ENCODE measurements at regions not wholly inside any gene's neighbourhood (a gene's known extent, or its start where the extent isn't known, plus 50 kb on each side); places are given as distances from the start of the nearest gene placed in this dataset.

DNA sequence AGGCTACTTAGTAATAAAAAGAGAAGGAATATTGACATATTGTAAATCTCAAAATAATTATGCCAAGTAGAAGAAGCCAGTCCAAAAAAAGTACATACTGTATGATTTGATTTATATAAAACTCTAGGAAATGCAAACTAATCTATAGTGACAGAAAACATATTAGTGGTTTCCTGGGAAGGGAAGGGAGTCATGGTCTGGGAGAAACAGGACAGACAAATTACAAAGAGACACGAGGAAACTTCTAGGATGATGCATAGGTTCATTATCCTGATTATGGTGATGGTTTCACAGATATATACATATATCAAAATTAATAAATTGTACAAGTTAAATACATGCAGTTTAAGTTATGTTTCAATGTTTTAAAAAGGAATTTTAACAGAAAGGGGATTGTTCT is 81.0 kb upstream of the GOLGA8B start:
- TF ChIP-seq FOSL2 (IDR thresholded peaks at IDR 0.05) (no peak), FOSL2 (CRISPR knock-in tag; IDR thresholded peaks at IDR 0.05) (no peak), POLR2A (IDR thresholded peaks at IDR 0.05; ENCODE audit: low read length) (no peak), CBX8 (IDR thresholded peaks at IDR 0.05) (no peak), EP300 (IDR thresholded peaks at IDR 0.05) (no peak), CEBPB (IDR thresholded peaks at IDR 0.05) (no peak), JUNB (IDR thresholded peaks at IDR 0.05) (no peak), BHLHE40 (IDR thresholded peaks at IDR 0.05; ENCODE audit: low read depth, low read length) (no peak), NPAS2 (CRISPR knock-in tag; IDR thresholded peaks at IDR 0.05; ENCODE audit: borderline replicate concordance) (no peak), PHF8 (IDR thresholded peaks at IDR 0.05; ENCODE audit: borderline replicate concordance, low read depth) (no peak)
- TF ChIP-seq, protein P1, sequence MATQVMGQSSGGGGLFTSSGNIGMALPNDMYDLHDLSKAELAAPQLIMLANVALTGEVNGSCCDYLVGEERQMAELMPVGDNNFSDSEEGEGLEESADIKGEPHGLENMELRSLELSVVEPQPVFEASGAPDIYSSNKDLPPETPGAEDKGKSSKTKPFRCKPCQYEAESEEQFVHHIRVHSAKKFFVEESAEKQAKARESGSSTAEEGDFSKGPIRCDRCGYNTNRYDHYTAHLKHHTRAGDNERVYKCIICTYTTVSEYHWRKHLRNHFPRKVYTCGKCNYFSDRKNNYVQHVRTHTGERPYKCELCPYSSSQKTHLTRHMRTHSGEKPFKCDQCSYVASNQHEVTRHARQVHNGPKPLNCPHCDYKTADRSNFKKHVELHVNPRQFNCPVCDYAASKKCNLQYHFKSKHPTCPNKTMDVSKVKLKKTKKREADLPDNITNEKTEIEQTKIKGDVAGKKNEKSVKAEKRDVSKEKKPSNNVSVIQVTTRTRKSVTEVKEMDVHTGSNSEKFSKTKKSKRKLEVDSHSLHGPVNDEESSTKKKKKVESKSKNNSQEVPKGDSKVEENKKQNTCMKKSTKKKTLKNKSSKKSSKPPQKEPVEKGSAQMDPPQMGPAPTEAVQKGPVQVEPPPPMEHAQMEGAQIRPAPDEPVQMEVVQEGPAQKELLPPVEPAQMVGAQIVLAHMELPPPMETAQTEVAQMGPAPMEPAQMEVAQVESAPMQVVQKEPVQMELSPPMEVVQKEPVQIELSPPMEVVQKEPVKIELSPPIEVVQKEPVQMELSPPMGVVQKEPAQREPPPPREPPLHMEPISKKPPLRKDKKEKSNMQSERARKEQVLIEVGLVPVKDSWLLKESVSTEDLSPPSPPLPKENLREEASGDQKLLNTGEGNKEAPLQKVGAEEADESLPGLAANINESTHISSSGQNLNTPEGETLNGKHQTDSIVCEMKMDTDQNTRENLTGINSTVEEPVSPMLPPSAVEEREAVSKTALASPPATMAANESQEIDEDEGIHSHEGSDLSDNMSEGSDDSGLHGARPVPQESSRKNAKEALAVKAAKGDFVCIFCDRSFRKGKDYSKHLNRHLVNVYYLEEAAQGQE (IDR thresholded peaks at IDR 0.05) = no peak
- TF ChIP-seq, protein P2, sequence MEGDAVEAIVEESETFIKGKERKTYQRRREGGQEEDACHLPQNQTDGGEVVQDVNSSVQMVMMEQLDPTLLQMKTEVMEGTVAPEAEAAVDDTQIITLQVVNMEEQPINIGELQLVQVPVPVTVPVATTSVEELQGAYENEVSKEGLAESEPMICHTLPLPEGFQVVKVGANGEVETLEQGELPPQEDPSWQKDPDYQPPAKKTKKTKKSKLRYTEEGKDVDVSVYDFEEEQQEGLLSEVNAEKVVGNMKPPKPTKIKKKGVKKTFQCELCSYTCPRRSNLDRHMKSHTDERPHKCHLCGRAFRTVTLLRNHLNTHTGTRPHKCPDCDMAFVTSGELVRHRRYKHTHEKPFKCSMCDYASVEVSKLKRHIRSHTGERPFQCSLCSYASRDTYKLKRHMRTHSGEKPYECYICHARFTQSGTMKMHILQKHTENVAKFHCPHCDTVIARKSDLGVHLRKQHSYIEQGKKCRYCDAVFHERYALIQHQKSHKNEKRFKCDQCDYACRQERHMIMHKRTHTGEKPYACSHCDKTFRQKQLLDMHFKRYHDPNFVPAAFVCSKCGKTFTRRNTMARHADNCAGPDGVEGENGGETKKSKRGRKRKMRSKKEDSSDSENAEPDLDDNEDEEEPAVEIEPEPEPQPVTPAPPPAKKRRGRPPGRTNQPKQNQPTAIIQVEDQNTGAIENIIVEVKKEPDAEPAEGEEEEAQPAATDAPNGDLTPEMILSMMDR (IDR thresholded peaks at IDR 0.05) = no peak
- TF ChIP-seq, protein P3, sequence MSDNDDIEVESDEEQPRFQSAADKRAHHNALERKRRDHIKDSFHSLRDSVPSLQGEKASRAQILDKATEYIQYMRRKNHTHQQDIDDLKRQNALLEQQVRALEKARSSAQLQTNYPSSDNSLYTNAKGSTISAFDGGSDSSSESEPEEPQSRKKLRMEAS (IDR thresholded peaks at IDR 0.05) = no peak
- TF ChIP-seq, protein P4, sequence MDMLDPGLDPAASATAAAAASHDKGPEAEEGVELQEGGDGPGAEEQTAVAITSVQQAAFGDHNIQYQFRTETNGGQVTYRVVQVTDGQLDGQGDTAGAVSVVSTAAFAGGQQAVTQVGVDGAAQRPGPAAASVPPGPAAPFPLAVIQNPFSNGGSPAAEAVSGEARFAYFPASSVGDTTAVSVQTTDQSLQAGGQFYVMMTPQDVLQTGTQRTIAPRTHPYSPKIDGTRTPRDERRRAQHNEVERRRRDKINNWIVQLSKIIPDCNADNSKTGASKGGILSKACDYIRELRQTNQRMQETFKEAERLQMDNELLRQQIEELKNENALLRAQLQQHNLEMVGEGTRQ (IDR thresholded peaks at IDR 0.05) = no peak

Data from A549 (cell line).